SK-N-SH (cell line): ENCODE measurements at regions not wholly inside any gene's neighbourhood (a gene's known extent, or its start where the extent isn't known, plus 50 kb on each side); places are given as distances from the start of the nearest gene placed in this dataset.

ENCODE experiments used
- ELF1 ChIP-seq: IDR thresholded peaks from 2 replicates; pipeline ENCODE4 v1.4.0; 2012
- EZH2phosphoT487 ChIP-seq: fragments of 200-600 bp; sonication (generic); IDR thresholded peaks from 2 replicates; pipeline ENCODE4 v1.6.1; 2017; ENCODE audit warnings: low read depth, mixed run types, mild to moderate bottlenecking, antibody characterized with exemption, moderate library complexity, borderline replicate concordance
- FOXM1 ChIP-seq: IDR thresholded peaks from 2 replicates; pipeline ENCODE4 v1.4.0; 2012; ENCODE audit warnings: low read depth, mild to moderate bottlenecking
- JUND ChIP-seq: IDR thresholded peaks from 2 replicates; pipeline ENCODE4 v1.4.0; 2012
- RAD21 ChIP-seq: IDR thresholded peaks from 2 replicates; pipeline ENCODE4 v1.6.1; 2012; ENCODE audit warnings: mild to moderate bottlenecking, low read length
- SIN3A ChIP-seq: IDR thresholded peaks from 2 replicates; pipeline ENCODE4 v1.6.1; 2012; ENCODE audit warnings: low read depth, mild to moderate bottlenecking, low read length, moderate library complexity, borderline replicate concordance
- SMC3 ChIP-seq: IDR thresholded peaks from 2 replicates; pipeline ENCODE4 v1.6.1; 2012; ENCODE audit warnings: low read depth, low read length, improper control_type of control experiment
- TAF1 ChIP-seq: IDR thresholded peaks from 2 replicates; pipeline ENCODE4 v1.6.1; 2012; ENCODE audit warnings: low read depth, mild to moderate bottlenecking, low read length, moderate library complexity, borderline replicate concordance
- TF ChIP-seq, protein P1 (sequence below): IDR thresholded peaks from 2 replicates; pipeline ENCODE4 v1.6.1; 2012; ENCODE audit warnings: mild to moderate bottlenecking, low read depth, low read length, moderate library complexity
- TF ChIP-seq, protein P2 (sequence below): fragments of 200-600 bp; sonication (generic); IDR thresholded peaks from 2 replicates; pipeline ENCODE4 v1.6.1; 2017; ENCODE audit warnings: antibody characterized with exemption, mild to moderate bottlenecking, moderate library complexity

DNA sequence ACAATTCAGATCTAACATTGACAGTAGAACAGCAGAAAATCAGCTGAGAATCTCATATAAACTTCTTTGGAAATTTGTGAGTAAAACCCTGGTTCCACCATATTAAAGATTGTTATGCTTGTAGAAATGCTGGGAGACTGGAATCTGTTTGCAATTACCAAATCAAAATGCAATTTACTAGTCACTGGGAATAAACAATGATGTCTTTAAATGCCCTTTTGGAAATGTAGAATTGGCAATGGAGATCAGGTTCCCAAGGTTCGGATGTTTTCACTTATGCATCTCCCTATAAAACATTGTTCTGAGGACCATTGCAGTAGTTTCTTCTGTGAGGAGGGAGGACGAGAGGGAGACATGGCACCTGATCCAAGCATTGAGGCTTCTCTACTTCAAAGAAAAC is 384.4 kb downstream of the TMEM167A start:
- TF ChIP-seq RAD21: no peak
- TF ChIP-seq SIN3A: no peak
- no peak for TF ChIP-seq EZH2phosphoT487
- TF ChIP-seq, protein P1, sequence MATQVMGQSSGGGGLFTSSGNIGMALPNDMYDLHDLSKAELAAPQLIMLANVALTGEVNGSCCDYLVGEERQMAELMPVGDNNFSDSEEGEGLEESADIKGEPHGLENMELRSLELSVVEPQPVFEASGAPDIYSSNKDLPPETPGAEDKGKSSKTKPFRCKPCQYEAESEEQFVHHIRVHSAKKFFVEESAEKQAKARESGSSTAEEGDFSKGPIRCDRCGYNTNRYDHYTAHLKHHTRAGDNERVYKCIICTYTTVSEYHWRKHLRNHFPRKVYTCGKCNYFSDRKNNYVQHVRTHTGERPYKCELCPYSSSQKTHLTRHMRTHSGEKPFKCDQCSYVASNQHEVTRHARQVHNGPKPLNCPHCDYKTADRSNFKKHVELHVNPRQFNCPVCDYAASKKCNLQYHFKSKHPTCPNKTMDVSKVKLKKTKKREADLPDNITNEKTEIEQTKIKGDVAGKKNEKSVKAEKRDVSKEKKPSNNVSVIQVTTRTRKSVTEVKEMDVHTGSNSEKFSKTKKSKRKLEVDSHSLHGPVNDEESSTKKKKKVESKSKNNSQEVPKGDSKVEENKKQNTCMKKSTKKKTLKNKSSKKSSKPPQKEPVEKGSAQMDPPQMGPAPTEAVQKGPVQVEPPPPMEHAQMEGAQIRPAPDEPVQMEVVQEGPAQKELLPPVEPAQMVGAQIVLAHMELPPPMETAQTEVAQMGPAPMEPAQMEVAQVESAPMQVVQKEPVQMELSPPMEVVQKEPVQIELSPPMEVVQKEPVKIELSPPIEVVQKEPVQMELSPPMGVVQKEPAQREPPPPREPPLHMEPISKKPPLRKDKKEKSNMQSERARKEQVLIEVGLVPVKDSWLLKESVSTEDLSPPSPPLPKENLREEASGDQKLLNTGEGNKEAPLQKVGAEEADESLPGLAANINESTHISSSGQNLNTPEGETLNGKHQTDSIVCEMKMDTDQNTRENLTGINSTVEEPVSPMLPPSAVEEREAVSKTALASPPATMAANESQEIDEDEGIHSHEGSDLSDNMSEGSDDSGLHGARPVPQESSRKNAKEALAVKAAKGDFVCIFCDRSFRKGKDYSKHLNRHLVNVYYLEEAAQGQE: no peak
- TF ChIP-seq, protein P2, sequence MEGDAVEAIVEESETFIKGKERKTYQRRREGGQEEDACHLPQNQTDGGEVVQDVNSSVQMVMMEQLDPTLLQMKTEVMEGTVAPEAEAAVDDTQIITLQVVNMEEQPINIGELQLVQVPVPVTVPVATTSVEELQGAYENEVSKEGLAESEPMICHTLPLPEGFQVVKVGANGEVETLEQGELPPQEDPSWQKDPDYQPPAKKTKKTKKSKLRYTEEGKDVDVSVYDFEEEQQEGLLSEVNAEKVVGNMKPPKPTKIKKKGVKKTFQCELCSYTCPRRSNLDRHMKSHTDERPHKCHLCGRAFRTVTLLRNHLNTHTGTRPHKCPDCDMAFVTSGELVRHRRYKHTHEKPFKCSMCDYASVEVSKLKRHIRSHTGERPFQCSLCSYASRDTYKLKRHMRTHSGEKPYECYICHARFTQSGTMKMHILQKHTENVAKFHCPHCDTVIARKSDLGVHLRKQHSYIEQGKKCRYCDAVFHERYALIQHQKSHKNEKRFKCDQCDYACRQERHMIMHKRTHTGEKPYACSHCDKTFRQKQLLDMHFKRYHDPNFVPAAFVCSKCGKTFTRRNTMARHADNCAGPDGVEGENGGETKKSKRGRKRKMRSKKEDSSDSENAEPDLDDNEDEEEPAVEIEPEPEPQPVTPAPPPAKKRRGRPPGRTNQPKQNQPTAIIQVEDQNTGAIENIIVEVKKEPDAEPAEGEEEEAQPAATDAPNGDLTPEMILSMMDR: no peak
- no peak for TF ChIP-seq TAF1
- TF ChIP-seq JUND: no peak
- TF ChIP-seq FOXM1: no peak
- no peak for TF ChIP-seq ELF1
- no peak for TF ChIP-seq SMC3
